NCI-H1930 (cell line): ENCODE measurements at regions not wholly inside any gene's neighbourhood (a gene's known extent, or its start where the extent isn't known, plus 50 kb on each side); places are given as distances from the start of the nearest gene placed in this dataset.
"Not testable (repeated sequence)": the region's sequence is repeated elsewhere in the genome, so short reads cannot be mapped to it uniquely, and the experiment has no call there.

ENCODE experiments used
- DNase-seq, 2 experiments: peaks; one replicate each; lab custom pipeline; 2025; lab: John Stamatoyannopoulos, UW

DNA sequence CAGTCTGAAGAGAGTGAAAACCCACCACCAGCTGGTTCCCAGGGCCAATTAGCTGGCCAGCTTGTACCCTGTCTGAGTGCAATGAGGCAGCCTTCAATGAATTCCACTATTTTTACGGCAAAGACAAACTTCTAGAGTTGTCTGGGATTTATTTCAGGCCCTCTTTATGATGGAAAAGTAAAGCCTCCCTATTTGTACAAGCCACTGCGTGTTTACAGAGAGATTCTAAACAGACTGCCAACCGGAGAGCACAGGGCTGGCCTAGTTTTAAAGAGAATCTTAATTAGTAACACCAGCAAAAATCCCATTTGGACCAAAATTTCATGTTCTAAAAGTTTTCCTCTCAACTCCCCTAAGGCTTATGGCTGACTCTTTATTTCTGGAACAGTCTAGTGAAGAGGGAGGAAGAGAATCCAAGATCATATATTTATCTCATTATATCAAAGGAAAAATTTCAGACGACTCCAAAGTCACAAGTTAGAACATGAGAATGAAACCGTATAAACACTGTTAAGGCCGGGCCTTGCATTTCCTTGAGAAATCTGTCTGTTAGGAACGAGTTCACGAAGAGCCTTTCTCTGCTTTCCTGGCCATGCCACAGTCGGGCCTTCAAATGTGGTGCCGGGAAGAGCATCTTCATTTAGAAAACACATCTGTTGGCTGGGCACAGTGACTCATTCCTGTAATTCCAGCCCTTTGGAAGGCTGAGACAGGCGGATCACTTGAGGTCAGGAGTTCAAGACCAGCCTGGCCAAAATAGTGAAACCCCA, 724.6 kb upstream of the NRP1 start:
- DNase-seq = no peak

DNA sequence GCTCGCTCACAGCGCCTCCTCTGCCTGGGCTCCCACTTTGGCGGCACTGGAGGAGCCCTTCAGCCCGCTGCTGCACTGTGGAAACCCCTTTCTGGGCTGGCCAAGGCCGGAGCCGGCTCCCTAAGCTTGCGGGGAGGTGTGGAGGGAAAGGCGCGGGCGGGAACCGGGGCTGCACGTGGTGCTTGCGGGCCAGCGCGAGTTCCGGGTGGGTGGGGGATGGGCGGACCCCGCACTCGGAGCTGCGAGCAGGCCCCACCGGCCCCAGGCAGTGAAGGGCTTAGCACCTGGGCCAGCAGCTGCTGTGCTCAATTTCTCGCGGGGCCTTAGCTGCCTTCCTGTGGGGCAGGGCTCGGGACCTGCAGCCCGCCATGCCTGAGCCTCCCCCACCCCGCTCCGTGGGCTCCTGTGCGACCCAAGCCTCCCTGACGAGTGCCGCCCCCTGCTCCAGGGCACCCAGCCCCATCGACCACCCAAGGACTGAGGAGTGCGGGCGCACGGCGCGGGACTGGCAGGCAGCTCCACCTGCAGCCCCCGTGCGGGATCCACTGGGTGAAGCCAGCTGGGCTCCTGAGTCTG, 721.0 kb upstream of the NRP1 start:
- DNase-seq = not testable (repeated sequence)

DNA sequence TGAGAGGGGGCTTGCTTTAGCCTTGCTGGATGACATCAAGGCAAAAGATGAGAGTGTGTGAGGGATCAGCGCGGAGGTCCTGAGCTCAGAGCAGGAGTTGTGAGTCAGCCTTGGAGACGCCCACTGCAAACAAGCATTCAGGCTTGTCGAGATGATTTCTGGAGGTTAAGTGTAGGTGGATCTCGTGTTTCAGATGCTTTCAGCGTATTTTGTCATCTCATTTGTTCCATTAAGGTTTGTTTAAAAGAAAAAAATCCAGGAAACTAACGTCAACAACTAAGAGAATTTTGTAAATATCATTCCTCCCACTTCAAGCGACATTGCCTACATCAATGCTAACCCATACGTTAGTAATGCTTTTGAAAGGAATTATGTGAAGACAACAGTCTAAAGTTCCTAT, 715.4 kb upstream of the NRP1 start:
- DNase-seq = no peak

DNA sequence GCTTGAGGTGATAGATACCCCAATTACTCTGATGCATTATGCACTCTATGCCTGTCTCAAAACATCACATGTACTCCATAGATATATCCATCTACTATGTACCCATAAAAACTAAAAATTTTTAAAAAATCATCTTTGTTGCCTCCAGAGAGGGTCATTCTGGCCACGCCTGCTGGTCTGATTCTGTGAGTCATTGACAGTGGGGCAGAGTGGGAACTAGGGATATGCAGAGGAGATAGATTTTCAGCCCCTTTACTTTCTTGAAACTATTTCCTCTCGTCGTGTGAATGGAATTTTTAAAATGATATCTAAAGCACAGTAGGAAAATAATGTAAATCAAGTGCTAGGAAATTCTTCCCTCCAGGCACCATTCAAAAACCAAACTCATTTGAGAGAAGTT, 715.0 kb upstream of the NRP1 start:
- DNase-seq = no peak

DNA sequence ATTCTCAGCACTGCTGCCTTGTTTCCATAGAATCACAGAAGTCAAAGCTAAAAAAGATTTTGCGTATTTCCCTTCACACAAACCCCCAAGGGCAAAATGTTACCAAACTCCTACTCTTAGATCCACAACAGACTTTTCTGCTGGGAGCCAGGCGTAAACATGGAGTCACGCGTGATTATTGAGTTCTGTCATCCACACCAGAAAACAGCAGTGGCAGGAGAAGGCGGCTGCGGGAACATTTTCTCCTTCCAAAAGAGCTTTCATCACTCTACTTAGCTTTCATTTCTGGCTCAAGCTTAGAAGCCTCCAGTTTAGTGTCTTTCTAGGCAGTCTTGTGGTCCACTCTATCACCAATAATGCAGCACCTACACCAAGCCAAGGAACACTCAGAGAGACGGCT, 712.9 kb upstream of the NRP1 start:
- no peak for DNase-seq

DNA sequence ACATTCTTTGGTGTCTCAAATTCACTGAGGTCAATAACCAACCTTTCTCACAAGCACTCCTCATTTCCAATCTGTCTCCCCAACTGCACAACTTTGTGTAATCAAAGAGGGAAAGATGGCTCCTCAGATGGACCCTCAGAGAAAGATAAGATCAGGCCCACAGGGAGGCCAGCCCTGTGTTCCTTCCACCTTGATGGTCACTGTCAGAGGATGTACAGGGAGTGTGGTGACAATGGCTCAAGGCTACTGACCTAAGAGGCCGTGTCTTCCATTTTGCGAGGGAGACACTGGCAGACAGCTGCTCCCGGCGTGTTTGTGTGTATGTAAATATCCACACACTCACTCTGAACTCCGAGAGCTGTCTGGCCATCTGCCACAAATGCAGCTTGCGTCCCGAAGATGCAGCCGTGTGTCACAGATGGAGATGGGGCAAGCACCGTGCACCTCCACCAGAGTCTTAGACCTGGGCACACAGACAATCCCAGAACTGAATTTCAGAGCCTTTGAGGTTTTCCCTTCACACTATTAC, 712.1 kb upstream of the NRP1 start:
- DNase-seq = no peak

DNA sequence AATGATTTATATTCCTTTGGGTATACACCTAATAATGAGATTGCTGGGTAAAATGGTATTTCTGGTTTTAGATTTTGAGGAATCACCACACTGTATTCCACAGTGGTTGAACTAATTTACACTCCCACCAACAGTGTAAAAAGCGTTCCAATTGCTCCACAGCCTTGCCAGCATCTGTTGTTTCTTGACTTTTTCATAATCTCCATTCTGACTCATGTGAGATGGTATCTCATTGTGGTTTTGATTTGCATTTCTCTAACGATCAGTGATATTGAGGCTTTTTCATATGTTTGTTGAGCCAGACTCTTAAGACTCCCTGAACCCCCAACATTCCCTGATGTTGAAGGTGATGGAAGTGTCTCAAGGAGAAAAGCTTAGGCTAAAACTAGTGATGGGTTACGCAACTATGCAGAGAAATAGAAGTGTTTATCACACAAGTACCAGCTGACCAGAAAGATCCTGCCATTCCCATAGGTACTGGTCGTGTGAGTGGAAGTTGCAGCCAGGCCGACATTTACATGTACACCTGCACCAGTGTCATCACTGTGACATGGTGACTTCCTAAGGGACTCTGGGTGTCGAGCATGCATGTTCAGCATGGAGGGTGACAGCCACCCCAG, 711.2 kb upstream of the NRP1 start:
- DNase-seq = no peak

DNA sequence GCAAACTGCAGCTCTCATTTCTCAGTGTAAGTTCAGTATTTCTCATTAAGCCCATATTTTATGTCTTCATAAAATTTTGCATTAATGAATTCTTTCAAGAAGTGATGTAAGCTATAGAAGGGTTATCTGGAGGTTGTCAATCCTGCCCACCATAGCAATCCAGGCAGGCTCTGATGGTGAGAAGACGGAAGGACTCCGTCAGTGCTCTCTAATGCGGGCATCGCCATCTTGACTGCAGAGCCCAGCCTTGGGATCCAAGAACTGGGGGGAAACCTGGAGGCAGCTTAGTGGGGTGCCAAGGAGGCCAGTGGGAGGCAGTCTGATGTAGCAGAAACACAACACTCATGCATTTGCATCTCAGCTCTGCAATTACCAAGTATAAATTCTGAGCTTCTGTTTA, 707.4 kb upstream of the NRP1 start:
- no peak for DNase-seq

DNA sequence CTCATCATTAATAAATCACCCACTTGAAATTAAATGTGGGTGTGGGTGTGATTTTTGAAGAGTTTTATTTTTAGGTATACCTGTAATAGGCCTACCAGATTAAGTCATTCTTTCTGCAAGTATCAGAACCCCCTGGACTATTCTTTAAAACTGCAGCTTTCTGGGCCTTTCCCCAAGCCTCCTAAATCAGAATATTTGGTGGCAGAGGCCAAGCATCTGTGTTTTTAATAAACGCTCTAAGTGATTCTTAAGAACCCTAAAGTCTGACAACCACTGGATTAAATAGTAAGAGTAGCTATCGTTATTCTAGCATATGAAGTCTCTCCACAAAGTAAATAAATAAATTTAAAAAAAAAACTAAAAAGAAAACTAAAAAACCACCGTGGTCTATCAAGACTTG, 703.0 kb upstream of the NRP1 start:
- DNase-seq = no peak

DNA sequence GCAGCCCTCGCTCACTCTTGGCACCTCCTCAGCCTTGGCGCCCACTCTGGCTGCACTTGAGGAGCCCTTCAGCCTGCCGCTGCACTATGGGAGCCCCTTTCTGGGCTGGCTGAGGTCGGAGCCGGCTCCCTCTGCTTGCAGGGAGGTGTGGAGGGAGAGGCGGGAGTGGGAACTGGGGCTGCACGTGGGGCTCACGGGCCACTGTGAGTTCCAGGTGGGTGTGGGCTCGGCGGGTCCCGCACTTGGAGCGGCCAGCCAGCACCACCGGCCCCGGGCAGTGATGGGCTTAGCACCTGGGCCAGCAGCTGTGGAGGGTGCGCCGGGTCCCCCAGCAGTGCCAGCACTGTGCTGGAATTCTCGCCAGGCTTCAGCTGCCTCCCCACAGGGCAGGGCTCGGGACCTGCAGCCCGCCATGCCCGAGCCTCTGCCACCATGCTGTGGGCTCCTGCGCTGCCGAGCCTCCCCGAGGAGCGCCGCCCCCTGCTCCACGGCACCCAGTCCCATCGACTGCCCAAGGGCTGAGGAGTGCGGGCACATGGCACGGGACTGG, 700.8 kb upstream of the NRP1 start:
- DNase-seq = not testable (repeated sequence)

DNA sequence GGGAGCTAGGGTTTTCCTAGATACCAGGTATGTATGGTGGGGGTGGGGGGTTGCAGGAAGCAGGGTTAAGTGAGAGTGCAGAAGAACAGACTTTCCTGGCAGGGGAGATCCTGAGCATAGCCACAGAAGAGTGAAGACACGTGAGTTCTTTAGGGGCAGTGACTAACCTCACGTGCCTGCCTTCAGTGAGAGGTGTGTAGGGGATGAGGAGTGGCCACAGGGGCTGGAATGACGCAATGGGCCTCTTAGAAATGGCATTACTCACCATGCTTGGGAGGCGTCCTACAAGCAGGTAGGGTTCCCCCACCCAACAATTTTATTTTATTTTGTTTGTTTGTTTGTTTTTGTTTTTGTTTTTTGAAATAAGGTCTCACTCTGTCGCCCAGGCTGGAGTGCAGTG, 698.6 kb upstream of the NRP1 start:
- no peak for DNase-seq

DNA sequence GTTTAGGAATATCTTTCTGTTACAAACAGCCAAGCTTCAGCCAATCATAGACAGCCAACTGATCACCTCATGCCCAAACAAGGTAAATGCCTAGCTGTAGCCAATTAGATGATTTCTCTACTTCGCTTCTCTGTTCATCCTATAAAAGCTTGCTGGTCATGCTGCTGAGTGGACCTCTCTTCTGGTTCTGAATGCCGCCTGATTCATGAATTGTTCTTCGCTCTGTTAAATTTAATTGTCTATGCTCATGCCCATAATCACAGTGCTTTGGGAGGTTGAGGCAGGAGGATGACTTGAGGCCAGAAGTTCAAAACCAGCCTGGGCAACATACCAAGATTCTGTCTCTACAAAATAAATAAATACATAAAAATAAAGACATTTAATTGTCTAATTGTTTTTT, 698.1 kb upstream of the NRP1 start:
- DNase-seq = no peak

DNA sequence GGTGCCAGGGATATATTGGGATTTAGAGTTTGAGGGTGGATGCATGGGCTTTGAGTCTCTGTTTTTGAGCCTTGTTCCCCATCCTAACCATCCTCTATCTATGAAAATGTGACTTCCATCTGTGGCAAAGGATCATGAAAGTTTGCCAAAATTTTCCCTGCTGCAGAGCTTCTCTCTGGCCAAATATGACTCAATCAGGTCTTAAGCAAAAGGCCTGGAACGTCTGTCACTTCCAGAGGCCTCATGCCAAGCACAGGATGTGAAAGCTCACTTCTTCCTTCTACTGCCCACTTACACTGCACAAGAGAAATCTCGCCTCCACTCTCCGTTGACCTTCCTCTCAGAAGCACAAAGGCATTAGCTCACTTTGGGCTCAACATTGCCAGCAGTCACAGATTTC, 696.9 kb upstream of the NRP1 start:
- no peak for DNase-seq

DNA sequence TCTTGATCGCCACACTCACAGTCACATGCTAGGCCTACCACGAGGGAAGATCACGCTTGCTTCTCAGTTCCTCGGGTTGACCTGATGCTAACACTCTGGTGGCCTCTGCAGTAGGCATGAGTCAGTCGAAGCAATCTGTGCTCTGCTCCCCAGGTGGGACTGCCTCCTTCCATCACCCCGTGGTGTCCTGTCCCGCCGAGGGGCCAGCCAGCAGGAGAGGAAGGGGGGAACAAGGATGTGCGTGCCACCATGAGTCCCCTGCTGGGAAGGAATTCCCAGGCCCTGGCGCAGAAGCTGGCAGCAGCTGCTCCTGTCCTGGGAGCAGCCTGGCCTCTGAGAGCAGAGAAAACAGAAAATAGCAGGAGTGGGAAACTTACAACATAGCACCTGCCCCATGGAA, 695.0 kb upstream of the NRP1 start:
- DNase-seq = no peak

DNA sequence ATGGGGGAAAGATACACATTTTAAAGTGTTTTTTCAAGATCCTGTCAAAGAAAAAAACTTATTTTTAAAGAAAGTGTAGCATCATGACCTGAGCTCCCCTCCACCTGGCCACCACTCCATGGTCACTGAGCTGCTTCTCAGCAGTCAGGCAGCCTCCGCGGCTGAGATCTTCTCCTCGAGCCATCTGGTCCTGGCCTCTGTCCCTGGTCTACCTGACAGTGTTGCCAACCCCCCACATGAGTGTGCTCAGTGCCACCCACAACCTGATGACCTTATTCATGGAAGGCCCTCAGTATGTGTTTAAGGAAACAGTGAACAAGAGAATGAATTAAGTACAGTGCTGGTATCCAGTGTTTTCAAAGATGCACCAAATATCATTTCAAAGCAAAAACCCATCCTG, 694.5 kb upstream of the NRP1 start:
- no peak for DNase-seq

DNA sequence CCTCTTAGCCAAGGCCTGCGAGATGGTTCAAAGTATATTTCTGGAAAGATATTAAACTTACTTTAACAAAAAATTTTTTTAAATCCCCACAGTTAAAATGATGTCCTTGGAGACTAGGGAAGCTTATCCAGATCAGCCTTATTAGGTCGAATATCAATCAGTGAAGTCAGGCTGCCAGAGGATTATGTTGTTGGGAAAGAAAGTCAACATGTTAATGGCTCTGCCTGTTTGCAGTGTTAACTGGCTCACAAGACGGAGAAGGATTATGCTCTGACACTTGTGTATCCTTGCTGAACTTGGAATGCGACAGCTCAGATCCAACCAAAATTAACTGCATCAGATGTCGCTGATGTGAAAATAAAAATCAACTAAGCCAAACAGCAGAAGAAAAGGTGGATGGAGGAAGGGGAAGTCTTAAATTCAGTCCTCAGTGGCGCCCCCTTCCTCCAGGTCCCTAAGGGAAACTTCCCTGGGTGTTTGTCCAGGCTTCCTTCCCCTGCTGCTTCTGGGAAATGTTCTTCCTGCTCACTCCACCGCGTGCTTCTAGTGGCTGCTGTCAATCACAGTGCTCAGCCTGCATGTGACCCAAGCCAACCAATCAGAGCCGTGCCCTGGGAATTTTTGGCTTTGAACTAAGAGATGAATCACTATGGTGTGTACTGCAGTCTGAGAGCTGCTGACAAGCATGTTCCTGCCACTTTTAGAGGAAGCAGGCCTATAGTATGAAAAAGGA, 690.4 kb upstream of the NRP1 start:
- no peak for DNase-seq

DNA sequence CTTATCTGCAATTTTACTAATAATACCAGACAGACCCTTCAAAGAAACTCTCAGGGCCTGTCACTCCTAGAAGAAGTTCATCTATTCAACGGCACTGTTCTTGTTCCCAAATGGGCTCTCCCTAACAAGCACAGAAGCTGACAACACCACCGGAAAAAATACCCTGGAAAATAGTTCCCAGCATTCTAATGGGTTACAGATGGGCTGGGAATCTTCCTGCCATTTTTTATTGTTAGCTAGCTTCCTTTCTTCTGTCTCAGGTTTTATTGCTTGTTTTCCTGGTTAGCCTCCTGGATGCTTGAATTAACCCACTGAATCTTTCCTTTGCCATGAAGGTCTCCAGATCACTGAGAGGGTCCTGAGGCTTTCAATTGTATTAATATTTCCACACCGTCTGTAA, 689.8 kb upstream of the NRP1 start:
- DNase-seq = no peak

DNA sequence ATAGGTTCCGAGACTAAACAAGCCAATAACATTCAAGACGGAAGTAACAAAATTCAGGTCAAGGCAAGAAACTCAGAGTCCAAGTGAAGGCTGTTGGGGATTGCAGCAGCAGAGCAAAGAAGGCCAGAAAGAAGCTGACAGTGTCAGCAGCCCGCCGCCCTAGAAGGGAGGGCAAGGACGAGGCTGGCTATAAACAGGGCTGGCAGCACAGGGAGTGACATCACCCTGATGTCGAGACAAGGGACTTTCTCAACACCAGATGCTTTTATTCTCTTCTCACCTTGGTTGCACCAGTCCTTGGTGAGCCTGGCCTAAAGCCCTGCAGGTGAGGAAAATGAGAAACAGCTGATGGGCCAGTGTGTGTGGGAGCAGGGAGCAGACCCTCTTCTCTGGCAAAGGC, 687.7 kb upstream of the NRP1 start:
- no peak for DNase-seq

DNA sequence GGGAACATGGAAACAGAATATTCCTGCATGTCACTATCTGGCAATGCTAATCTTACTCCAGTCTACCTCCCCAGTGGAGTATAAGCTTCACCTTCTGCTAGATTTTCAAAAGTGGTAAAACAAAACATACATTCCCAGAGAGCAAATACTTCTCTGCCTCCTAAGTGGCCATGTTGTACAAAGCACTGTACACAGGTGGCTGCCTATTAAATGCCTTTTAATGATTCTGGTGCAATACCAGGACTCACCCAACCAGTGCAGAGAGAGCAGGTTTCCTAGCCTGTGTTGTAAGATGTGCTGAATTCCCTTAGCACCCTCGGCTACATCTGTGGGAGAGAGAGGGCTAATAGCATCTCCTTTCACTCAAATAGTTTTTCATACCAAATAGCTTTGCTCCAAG, 684.3 kb upstream of the NRP1 start:
- no peak for DNase-seq

DNA sequence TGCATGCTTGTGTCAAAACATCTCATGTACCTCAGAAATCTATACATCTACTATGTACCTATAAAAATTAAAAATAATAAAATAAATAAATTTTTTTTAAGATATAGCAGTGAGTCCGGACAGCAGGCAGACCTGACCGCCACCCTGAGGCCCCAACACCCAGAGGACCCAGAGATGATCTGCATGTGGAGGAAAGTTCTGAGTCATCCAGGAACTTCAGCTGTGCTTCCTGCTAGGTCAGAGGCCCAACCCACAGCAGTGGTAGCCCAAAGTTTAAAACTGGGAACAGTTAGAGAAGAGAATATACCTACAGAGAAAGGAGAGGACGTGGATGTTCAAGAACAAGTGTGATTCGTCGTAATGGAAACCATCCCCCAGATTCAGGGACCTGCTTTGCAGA, 683.7 kb upstream of the NRP1 start:
- DNase-seq = no peak

DNA sequence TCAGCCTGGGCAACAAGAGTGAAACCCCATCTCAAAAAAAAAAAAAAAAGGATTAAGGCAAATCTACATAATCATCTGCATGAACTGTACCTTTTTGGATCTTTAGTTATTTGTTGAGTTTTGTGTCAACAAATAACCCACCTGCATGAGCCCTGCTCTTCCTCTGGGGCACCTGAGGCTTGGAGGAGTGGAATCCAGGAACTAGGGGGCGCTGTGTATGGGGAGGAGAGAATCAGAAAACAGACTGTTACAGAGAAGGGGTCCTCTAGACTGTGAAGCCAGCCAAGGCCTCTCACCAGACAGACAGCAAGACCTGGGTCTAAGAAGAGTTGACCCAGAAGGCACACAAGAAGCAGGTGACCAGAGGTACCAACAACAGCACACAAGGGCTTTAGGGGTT, 682.8 kb upstream of the NRP1 start:
- no peak for DNase-seq

DNA sequence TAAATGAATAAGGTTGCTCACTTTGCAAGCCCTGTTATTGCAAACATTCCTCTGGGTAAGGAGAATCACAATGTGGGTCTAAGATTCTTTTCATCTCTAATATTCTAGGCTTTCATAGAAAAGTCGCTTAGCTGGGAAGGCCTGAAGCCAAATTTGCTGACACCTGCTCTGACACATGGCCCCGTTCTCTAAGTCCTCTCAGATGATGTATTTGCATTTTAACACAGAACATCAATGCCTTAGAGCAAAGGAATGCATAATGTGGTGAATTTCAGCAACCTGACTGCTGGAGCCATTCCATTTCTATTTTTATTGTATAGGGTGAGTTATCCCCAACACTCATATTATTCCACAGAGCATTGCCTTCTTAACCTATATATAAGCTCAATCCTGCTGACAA, 682.1 kb upstream of the NRP1 start:
- no peak for DNase-seq

DNA sequence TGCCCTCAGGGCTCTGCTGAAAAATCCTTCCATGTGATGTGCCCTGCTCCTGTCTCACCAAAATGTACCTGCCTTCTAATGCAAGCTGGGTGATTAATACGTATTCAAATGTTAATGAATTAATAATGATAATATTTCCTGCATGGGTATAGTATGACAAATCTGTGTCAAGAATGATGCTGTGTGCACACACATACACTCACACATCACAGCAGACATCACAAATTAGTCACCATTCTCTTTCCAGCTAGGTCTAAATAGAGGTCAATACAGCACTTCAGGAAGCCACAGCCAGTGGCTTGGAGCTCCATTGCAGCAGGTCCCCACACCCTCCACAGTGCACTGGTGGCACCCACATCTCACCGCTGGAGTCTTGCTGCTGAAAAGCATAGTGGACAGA, 681.2 kb upstream of the NRP1 start:
- DNase-seq = no peak
